ENCODE measurements at regions not wholly inside any gene's neighbourhood (a gene's known extent, or its start where the extent isn't known, plus 50 kb on each side); places are given as distances from the start of the nearest gene placed in this dataset.

DNA sequence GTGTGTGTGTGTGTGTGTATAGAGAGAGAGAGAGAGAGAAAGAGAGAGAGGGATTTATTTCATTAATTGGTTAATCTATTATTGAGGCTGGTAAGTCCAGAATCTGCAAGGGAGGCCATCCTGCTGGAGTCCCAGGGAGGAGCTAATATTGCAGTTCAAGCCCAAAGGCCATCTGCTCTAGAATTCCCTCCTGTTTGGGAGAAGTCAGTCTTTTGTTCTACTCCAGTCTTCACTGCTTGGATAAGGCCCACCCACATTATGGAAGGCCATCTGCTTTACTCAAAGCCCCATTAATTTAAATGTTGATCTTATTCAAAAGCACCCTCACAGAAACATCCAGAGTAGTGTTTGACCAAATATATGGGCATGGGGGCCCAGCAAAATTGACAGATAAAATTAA lies 317.5 kb upstream of the RASGEF1B start:
- Histone ChIP-seq H3K27ac (no peak overlapping the region), H3K36me3 (no peaks in the 10 kb centered on the region), H3K9me3 (no peaks in the 10 kb centered on the region), H3K27me3 (no peaks in the 10 kb centered on the region), H3K4me1 (peaks cover 0 to 10% (median 3%) of the 10 kb centered on the region in 3 donors), H3K4me3 (no peak overlapping the region)
- TF ChIP-seq CTCF (IDR thresholded peaks at IDR 0.05) (no peak), POLR2A (IDR thresholded peaks at IDR 0.05) (no peak)
- no peak for DNase-seq
- intact Hi-C loops (cut with DNase I) = no loop called here

DNA sequence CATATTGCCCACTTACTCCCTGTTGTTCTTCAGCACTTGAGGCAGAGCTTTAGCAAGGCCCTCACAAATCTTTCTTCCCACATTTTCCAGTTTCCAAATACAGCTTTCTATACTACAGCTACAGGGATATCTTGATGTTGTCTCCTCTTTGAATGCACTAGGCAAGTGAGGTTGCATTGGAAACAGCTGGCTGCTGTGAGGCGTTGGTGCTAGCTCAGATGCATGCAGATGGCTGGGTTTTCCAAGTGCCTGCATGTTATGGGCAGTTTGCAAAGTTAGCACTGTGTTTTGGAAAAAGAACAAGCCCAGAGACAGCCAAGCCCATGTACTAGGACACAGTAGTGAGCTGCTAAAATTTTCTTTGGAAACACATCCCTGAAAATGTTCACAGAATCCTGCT lies 315.1 kb upstream of the RASGEF1B start:
- H3K27me3 ChIP-seq = no peaks in the 10 kb centered on the region
- intact Hi-C loops (cut with DNase I) = no loop called here
- no peaks in the 10 kb centered on the region for H3K9me3 ChIP-seq
- H3K4me3 ChIP-seq = no peak overlapping the region
- no peak for DNase-seq
- no peaks in the 10 kb centered on the region for H3K36me3 ChIP-seq
- no peak overlapping the region for H3K27ac ChIP-seq
- TF ChIP-seq CTCF (IDR thresholded peaks at IDR 0.05) (no peak), POLR2A (IDR thresholded peaks at IDR 0.05) (no peak)
- 78 to 88% methylated on average over 1 of the region's 1 CpG for WGBS, 2 donors
- peaks cover 0 to 10% (median 3%) of the 10 kb centered on the region in 3 donors for H3K4me1 ChIP-seq

DNA sequence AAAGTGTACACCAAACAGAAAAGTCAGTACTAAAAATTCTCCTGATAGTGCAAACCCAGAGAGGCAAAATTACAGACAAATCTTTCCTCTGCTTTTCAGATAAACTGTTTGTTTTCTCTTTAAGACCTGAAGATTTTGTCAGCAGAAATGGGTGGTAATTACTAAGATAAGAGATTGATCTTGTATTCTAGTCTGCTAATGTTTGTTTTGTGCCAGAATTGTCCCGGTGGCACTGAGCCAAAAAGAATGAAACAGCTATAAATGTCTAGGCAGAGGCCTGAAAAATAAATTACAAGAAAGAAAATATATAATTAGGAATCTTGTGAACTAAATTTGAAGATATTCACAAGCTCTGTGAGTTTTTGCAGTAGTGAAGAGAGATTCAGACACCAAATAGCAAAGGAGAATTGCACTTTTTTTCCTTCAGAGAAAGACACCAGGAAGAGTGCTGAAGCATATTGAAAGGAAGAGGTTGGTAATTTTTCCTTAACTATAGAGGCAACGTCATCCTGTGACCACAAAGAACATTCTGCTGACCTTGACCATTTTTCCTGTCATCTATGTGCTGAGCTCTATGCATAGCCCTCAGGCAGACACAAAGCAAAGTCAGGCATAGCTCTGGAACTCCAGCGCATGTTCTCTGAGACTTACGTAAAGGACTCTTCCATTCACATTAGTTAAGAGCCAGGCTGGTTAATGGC lies 314.5 kb upstream of the RASGEF1B start:
- no peak overlapping the region for H3K27ac ChIP-seq
- TF ChIP-seq CTCF (IDR thresholded peaks at IDR 0.05) = no peak
- TF ChIP-seq POLR2A (IDR thresholded peaks at IDR 0.05) = no peak
- H3K4me3 ChIP-seq = no peak overlapping the region
- no peaks in the 10 kb centered on the region for H3K36me3 ChIP-seq
- peaks cover 0 to 10% (median 3%) of the 10 kb centered on the region in 3 donors for H3K4me1 ChIP-seq
- no peak for DNase-seq
- intact Hi-C loops (cut with DNase I) = no loop called here
- WGBS, 2 donors = 30 to 47% methylated on average over 4 of the region's 4 CpGs
- no peaks in the 10 kb centered on the region for H3K9me3 ChIP-seq
- no peaks in the 10 kb centered on the region for H3K27me3 ChIP-seq

DNA sequence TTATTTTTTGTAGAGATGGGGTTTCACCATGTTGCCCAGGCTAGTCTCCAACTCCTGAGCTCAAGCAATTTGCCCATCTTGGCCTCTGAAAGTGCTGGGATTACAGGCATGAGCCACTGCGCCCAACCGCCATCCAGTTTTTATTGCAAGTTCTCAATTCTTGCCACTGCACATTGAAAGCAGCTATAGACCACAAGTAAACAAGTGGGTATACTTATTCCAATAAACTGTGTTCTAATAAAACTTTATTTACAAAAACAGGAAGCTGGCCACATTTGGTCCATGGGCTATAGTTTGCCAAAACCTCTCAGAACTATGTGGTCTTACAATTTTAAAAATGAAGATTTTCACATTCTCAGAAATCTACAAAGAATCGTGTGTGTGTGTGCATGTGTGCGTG lies 313.6 kb upstream of the RASGEF1B start:
- no peak for DNase-seq
- Histone ChIP-seq H3K4me3 (no peak overlapping the region), H3K4me1 (peaks cover 0 to 10% (median 3%) of the 10 kb centered on the region in 3 donors), H3K27me3 (no peaks in the 10 kb centered on the region), H3K36me3 (no peaks in the 10 kb centered on the region), H3K27ac (no peak overlapping the region), H3K9me3 (no peaks in the 10 kb centered on the region)
- intact Hi-C loops (cut with DNase I) = no loop called here
- WGBS, 2 donors = 90 to 95% methylated on average over 4 of the region's 4 CpGs
- TF ChIP-seq POLR2A (IDR thresholded peaks at IDR 0.05) (no peak), CTCF (IDR thresholded peaks at IDR 0.05) (no peak)

GRCh38 chr4:81783558-81783957 lies 311.9 kb upstream of the RASGEF1B start:
- Histone ChIP-seq H3K27me3 (no peaks in the 10 kb centered on the region), H3K9me3 (no peaks in the 10 kb centered on the region), H3K36me3 (no peaks in the 10 kb centered on the region), H3K4me3 (no peak overlapping the region), H3K27ac (no peak overlapping the region), H3K4me1 (peaks cover 0 to 10% (median 3%) of the 10 kb centered on the region in 3 donors)
- TF ChIP-seq POLR2A (IDR thresholded peaks at IDR 0.05) (no peak), CTCF (IDR thresholded peaks at IDR 0.05) (no peak)
- no peak for DNase-seq
- intact Hi-C loops (cut with DNase I) = no loop called here
- WGBS, 2 donors = 89 to 93% methylated on average over 2 of the region's 2 CpGs

Data from esophagus squamous epithelium (tissue), 5 donors.